SKM-1 (cell line): ENCODE measurements at regions not wholly inside any gene's neighbourhood (a gene's known extent, or its start where the extent isn't known, plus 50 kb on each side); places are given as distances from the start of the nearest gene placed in this dataset.

Experiments
- DNase-seq: peaks from one replicate; lab custom pipeline; 2025; ENCODE audit not compliant: unreplicated experiment; lab: John Stamatoyannopoulos, UW

GRCh38 chr9:119047513-119048307 lies 321.5 kb downstream of the BRINP1 start:
- DNase-seq = no peak

GRCh38 chr9:119050281-119050680 lies 319.0 kb downstream of the BRINP1 start:
- DNase-seq = no peak

GRCh38 chr9:119052339-119053030 lies 316.8 kb downstream of the BRINP1 start:
- DNase-seq = no peak

- no peak for DNase-seq
These were observed 316.2 kb downstream of the BRINP1 start for GRCh38 chr9:119053070-119053469.

GRCh38 chr9:119060629-119061385 lies 308.4 kb downstream of the BRINP1 start:
- no peak for DNase-seq

- no peak for DNase-seq
These were observed 297.6 kb downstream of the BRINP1 start for GRCh38 chr9:119071636-119072035.

GRCh38 chr9:119074017-119074416 lies 295.2 kb downstream of the BRINP1 start:
- no peak for DNase-seq

GRCh38 chr9:119078015-119078414 lies 291.2 kb downstream of the BRINP1 start:
- DNase-seq = no peak

- DNase-seq = no peak
These were observed 285.6 kb downstream of the BRINP1 start for GRCh38 chr9:119083673-119084072.

- DNase-seq = no peak
These were observed 282.6 kb downstream of the BRINP1 start for GRCh38 chr9:119086590-119086989.

- no peak for DNase-seq
These were observed 281.2 kb downstream of the BRINP1 start for GRCh38 chr9:119088002-119088547.

- no peak for DNase-seq
These were observed 278.2 kb downstream of the BRINP1 start for GRCh38 chr9:119091074-119091473.

- DNase-seq = no peak
These were observed 277.1 kb downstream of the BRINP1 start for GRCh38 chr9:119092125-119092524.

GRCh38 chr9:119094086-119094485 lies 275.1 kb downstream of the BRINP1 start:
- no peak for DNase-seq

- DNase-seq = no peak
These were observed 274.2 kb downstream of the BRINP1 start for GRCh38 chr9:119095072-119095471.

- no peak for DNase-seq
These were observed 268.2 kb downstream of the BRINP1 start for GRCh38 chr9:119101048-119101447.

GRCh38 chr9:119114681-119115080 lies 254.6 kb downstream of the BRINP1 start:
- DNase-seq = no peak
